Tibial nerve (tissue), 4 donors: ENCODE measurements at regions not wholly inside any gene's neighbourhood (a gene's known extent, or its start where the extent isn't known, plus 50 kb on each side); places are given as distances from the start of the nearest gene placed in this dataset.

Experiments used
- DNase-seq, 2 donors: peaks; one replicate each; pipeline ENCODE4 v3.0.0-alpha.2; 2019; ENCODE audit warnings: low spot score in 2 of 2
- H3K27ac ChIP-seq, 4 donors: fragments of 200-600 bp; sonication (generic) in 3 of 4; one replicate each; pipeline ENCODE4 v1.5.1; 2017 to 2019; ENCODE audit warnings: mild to moderate bottlenecking in 1 of 4
- H3K27me3 ChIP-seq, 2 donors: fragments of 200-600 bp; sonication (generic) in 1 of 2; one replicate each; pipeline versions ENCODE4 v1.5.1 to v1.6.0; 2017 to 2019
- H3K36me3 ChIP-seq, 3 donors: fragments of 200-600 bp; sonication (generic); one replicate each; pipeline ENCODE4 v1.5.1; 2018 to 2019
- H3K4me1 ChIP-seq, 4 donors: fragments of 200-600 bp; sonication (generic) in 3 of 4; one replicate each; pipeline ENCODE4 v1.5.1; 2017 to 2019
- H3K4me3 ChIP-seq, 4 donors: fragments of 200-600 bp; sonication (generic) in 3 of 4; one replicate each; pipeline ENCODE4 v1.5.1; 2017 to 2019; ENCODE audit warnings: mild to moderate bottlenecking in 1 of 4, moderate library complexity in 1 of 4
- H3K9me3 ChIP-seq, 4 donors: fragments of 200-600 bp; sonication (generic) in 3 of 4; one replicate each; pipeline ENCODE4 v1.5.1; 2017 to 2019
- EP300 ChIP-seq, 2 donors: sonication (generic); formaldehyde crosslinking; IDR thresholded peaks; one replicate each; pipeline ENCODE4 v1.6.1; 2017; ENCODE audit warnings: antibody characterized with exemption in 2 of 2, mild to moderate bottlenecking in 1 of 2
- POLR2A ChIP-seq, 2 donors: fragments of 450-650 bp; IDR thresholded peaks; one replicate each; pipeline ENCODE4 v1.6.1; 2017; ENCODE audit warnings: antibody characterized with exemption in 2 of 2, mild to moderate bottlenecking in 2 of 2, moderate library complexity in 2 of 2
- WGBS, 2 donors: methylation state at CpG; one replicate each; pipeline ENCODE4 v1.1.5; 2018; 5-methylcytosine and 5-hydroxymethylcytosine counted together
- TF ChIP-seq, protein P1 (sequence below), 5 experiments: fragments of 200-600 bp in 3 of 5; fragments of 450-650 bp in 2 of 5; sonication (generic) in 3 of 5; IDR thresholded peaks; one replicate each; pipeline ENCODE4 v1.5.1; 2016 to 2019; ENCODE audit warnings: antibody characterized with exemption in 5 of 5, mild to moderate bottlenecking in 3 of 5, moderate library complexity in 2 of 5

DNA sequence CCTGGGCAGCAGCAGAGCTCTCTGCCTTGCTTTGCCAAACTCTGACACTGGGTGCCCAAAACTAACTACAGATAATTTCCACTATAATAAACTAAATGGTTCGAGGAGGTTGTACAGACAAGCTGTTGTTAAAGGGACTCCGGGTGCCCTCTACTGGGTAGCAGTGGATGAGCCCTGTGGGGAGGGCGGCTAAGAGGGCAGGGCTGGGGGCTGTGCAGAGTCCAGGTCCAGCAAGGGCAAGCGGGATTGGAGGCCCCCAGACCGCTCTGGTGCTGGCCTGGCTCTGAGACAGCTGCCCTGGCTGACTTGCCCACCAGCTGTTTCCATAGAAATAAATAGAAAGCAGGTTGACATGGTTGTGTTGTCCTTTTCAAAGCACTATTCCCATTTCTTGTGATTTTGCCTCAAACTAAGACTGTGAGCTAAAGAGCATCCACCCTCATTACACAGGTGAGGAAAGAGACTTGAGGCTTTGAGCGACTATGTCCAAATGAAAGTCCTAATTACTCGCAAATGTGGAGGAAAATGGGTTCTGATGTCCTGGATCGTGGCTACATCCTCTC lies 167.6 kb upstream of the CST7 start:
- TF ChIP-seq, protein P1, sequence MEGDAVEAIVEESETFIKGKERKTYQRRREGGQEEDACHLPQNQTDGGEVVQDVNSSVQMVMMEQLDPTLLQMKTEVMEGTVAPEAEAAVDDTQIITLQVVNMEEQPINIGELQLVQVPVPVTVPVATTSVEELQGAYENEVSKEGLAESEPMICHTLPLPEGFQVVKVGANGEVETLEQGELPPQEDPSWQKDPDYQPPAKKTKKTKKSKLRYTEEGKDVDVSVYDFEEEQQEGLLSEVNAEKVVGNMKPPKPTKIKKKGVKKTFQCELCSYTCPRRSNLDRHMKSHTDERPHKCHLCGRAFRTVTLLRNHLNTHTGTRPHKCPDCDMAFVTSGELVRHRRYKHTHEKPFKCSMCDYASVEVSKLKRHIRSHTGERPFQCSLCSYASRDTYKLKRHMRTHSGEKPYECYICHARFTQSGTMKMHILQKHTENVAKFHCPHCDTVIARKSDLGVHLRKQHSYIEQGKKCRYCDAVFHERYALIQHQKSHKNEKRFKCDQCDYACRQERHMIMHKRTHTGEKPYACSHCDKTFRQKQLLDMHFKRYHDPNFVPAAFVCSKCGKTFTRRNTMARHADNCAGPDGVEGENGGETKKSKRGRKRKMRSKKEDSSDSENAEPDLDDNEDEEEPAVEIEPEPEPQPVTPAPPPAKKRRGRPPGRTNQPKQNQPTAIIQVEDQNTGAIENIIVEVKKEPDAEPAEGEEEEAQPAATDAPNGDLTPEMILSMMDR (IDR thresholded peaks at IDR 0.05), result peak in 2 of 5 experiments; percentile 12 to 29
- TF ChIP-seq EP300 (IDR thresholded peaks at IDR 0.05), result no peak
- Histone ChIP-seq H3K27me3 (no peaks in the 10 kb centered on the region), H3K36me3 (no peaks in the 10 kb centered on the region), H3K4me3 (no peak overlapping the region), H3K4me1 (no peaks in the 10 kb centered on the region), H3K27ac (no peak overlapping the region), H3K9me3 (no peaks in the 10 kb centered on the region)
- DNase-seq, result no peak
- 52 to 53% methylated on average over 8 of the region's 8 CpGs for WGBS, 2 donors

DNA sequence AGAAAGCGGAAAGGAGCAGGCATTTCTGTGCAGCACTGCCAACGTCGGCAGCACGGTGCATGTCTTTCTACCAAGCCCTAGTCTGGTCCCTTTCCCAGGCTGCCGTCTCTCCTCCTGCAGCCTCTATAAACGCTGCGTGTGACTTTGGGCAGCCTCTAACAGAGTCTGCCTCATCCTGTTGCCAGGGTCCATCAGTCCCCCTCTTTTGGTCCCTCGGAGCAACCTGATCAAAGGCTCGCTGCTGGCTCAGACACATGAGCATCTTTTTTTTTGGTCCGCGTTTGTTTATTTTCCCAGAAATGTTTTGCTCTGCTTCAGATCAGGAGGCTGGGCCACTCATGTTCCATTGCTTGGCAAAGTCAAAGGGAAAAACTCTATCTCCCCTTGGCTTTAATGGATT lies 166.8 kb upstream of the CST7 start:
- H3K27ac ChIP-seq, result no peak overlapping the region
- no peak overlapping the region for H3K4me3 ChIP-seq
- no peaks in the 10 kb centered on the region for H3K36me3 ChIP-seq
- 81 to 85% methylated on average over 11 of the region's 11 CpGs for WGBS, 2 donors
- no peak for DNase-seq
- TF ChIP-seq POLR2A (IDR thresholded peaks at IDR 0.05) (no peak), EP300 (IDR thresholded peaks at IDR 0.05) (no peak)
- TF ChIP-seq, protein P1 (IDR thresholded peaks at IDR 0.05), result no peak
- H3K4me1 ChIP-seq, result no peaks in the 10 kb centered on the region
- no peaks in the 10 kb centered on the region for H3K9me3 ChIP-seq
- no peaks in the 10 kb centered on the region for H3K27me3 ChIP-seq

DNA sequence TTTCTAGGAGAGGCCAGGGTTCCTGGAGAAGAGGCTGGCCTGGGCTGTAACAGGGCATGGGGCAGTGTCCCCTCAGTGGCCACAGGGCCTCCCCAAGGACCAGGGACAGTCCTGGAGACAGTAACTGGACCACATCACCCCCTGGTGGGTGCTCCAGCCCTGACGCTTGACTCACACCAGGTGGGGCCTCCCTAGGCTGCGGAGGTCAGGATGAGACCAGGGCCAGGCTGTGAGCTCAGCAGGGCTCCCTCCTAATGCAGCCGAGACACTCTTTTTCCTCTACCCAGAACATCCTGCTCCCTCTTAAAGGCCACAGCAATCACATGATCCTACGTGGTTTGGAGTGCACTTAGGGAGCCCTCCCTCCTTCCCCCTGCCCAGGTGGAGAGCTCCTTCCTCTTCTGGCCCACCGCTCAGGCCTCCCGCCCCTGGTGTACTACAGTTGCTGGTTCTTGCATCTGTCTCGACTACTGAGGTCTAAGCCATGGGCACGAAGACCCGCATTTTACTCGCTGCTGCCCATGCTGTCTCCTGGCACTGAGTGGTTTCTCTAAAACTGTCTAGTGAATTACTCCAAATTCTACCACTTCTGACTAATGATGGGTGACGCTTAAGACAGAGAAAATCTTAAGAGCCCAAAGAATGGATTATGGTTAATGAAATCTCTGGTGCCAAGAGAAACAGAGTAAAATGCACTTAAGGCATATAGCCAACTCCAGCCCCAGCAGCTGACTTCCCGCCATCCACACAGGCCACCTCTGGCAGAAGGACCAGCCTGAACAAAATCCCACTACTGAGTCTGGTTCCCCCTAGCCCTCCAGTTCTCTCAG lies 166.1 kb upstream of the CST7 start:
- no peaks in the 10 kb centered on the region for H3K27me3 ChIP-seq
- no peaks in the 10 kb centered on the region for H3K36me3 ChIP-seq
- DNase-seq, result no peak
- H3K27ac ChIP-seq, result no peak overlapping the region
- TF ChIP-seq POLR2A (IDR thresholded peaks at IDR 0.05), result no peak
- TF ChIP-seq EP300 (IDR thresholded peaks at IDR 0.05), result no peak
- TF ChIP-seq, protein P1 (IDR thresholded peaks at IDR 0.05), result no peak
- no peaks in the 10 kb centered on the region for H3K9me3 ChIP-seq
- H3K4me1 ChIP-seq, result no peaks in the 10 kb centered on the region
- 66 to 77% methylated on average over 12 of the region's 12 CpGs for WGBS, 2 donors
- no peak overlapping the region for H3K4me3 ChIP-seq

DNA sequence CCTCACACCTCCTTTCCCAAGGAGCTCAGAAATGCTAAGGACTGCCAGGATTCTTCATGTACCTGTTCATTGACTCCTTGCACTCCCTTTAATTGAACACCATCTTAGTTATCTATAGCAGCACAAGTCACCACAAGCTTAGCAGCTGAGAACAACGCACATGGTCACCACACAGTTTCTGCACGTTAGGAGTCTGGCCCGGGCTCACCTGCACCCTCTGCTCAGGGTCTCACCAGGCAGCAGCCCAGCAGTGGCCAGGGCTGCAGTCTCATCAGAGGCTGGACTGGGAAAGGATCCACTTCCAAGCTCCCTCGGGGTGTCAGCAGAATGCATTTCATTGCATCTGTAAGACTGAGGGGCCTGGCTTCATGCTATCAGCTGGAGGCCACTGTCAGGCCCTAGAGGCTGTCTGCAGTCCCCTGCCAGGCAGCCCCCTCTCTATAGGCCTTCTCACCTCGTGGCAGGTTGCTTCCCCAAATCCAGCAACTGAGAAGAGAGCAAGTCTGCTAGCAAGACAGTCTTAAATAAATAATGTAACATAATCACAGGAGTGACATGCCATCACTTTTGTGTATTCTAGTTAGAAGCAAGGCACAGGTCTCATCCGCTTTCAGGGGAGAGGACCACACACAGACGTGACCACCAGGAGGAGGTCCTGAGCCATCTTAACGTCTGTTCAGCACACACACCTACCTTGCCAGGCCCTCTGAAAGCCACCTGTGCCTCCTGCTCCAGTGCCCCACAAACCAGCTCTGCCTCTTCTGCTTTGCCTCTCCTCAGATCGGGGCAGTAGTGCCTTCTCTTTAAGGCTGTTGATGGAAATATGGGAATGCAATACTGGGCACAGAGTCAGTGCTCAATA lies 165.2 kb upstream of the CST7 start:
- H3K9me3 ChIP-seq, result no peaks in the 10 kb centered on the region
- TF ChIP-seq EP300 (IDR thresholded peaks at IDR 0.05) (no peak), POLR2A (IDR thresholded peaks at IDR 0.05) (no peak)
- TF ChIP-seq, protein P1 (IDR thresholded peaks at IDR 0.05), result no peak
- H3K4me1 ChIP-seq, result no peaks in the 10 kb centered on the region
- WGBS, 2 donors, result 75 to 90% methylated on average over 9 of the region's 9 CpGs
- H3K4me3 ChIP-seq, result no peak overlapping the region
- H3K27me3 ChIP-seq, result no peaks in the 10 kb centered on the region
- H3K36me3 ChIP-seq, result no peaks in the 10 kb centered on the region
- H3K27ac ChIP-seq, result no peak overlapping the region
- no peak for DNase-seq

DNA sequence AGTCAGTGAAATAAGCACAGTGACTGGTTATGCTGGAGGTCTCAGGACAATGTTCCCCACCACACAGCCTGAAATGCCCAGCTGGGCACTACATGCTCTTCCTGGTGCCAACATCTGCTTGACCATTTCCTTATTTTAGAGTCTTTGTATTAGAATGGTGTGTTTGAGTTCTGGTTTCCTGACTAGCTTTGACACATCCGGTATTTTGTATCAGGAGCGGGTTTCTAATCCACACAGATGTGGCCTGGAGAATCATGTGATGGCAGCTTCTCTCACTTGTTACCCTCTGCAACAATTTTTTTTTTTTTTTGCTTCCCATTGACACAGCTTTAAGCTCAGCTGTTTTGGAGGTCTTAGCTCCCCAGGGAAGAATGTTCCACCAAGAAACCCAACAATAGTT lies 164.5 kb upstream of the CST7 start:
- no peak for TF ChIP-seq EP300 (IDR thresholded peaks at IDR 0.05)
- TF ChIP-seq POLR2A (IDR thresholded peaks at IDR 0.05), result no peak
- TF ChIP-seq, protein P1 (IDR thresholded peaks at IDR 0.05), result no peak
- Histone ChIP-seq H3K4me1 (no peaks in the 10 kb centered on the region), H3K9me3 (no peaks in the 10 kb centered on the region), H3K4me3 (no peak overlapping the region), H3K27me3 (no peaks in the 10 kb centered on the region), H3K36me3 (no peaks in the 10 kb centered on the region), H3K27ac (no peak overlapping the region)
- 75 to 76% methylated on average over 2 of the region's 2 CpGs for WGBS, 2 donors
- no peak for DNase-seq
